ENCODE measurements at regions not wholly inside any gene's neighbourhood (a gene's known extent, or its start where the extent isn't known, plus 50 kb on each side); places are given as distances from the start of the nearest gene placed in this dataset.

DNA sequence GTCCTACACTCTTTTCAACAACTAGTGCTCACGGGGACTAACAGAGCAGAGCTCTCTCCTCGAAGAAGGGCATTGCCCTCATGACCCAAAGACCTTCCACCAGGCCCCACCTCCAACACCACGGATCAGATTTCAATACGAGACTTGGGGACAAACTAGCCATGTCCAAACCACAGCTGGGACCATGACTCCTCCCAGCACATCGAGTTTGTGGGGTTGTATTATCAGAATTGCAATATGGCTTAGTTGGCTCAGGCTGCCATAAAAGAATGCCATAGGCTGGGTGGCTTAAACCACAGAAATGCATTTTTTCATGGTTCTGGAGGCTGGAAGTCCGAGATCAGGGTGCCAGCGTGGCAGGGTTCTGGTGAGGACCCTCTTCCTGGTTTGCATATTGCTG, 189.7 kb upstream of the PMEPA1 start:
- no TSS peak for BruUV-seq (replicated peaks)
- POLR2A ChIA-PET (ENCODE audit: low non-redundant PET), result no interaction called here
- Histone ChIP-seq H3K27me3 (replicated peaks; ENCODE audit: insufficient read depth, low read depth, low read length, poor library complexity) (peaks cover under 1% of the 10 kb centered on the region), H3K9me3 (ENCODE audit: low read depth, low read length, poor library complexity, severe bottlenecking) (no peaks in the 10 kb centered on the region), H3K36me3 (ENCODE audit: insufficient read depth, low read length, poor library complexity, severe bottlenecking) (no peaks in the 10 kb centered on the region), H3K4me3 (ENCODE audit: low read depth, low read length, poor library complexity, severe bottlenecking) (no peak overlapping the region), H3K4me1 (ENCODE audit: insufficient read depth, low read length, poor library complexity, severe bottlenecking) (no peaks in the 10 kb centered on the region), H3K27ac (ENCODE audit: low read depth, low read length, poor library complexity, severe bottlenecking) (no peak overlapping the region)
- TF ChIP-seq EZH2 (IDR thresholded peaks at IDR 0.05; ENCODE audit: borderline replicate concordance, low read depth, low read length, poor library complexity, severe bottlenecking) (no peak), CTCF (conservative IDR thresholded peaks at IDR 0.05; ENCODE audit: low read depth, low read length) (no peak)
- no peak for DNase-seq (ENCODE audit: low spot score)
- CTCF ChIA-PET, result no interaction called here
- intact Hi-C loops (cut with micrococcal nuclease; ENCODE audit: unreplicated experiment), result no loop called here

DNA sequence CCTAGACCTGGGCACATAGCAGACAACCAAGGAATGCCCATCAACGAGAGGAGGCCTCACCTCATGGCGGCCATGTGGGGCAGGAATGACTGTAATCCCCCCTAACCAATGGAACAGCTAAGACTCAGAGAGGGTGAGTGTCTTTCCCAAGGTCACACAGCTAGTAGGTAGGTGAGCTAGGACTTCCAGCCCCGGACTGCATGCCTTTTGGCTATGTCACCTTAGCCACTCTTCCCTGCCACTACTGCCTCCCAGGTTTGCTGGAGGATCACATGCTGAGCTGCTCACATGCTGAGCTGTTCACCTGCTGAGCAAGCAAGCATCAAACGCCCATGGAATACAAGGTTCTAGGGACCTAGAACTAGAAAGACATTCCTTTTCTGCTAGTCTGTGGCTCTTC, 188.5 kb upstream of the PMEPA1 start:
- ChIA-PET POLR2A (ENCODE audit: low non-redundant PET) (no interaction called here), CTCF (no interaction called here)
- no peaks in the 10 kb centered on the region for H3K4me1 ChIP-seq (ENCODE audit: insufficient read depth, low read length, poor library complexity, severe bottlenecking)

DNA sequence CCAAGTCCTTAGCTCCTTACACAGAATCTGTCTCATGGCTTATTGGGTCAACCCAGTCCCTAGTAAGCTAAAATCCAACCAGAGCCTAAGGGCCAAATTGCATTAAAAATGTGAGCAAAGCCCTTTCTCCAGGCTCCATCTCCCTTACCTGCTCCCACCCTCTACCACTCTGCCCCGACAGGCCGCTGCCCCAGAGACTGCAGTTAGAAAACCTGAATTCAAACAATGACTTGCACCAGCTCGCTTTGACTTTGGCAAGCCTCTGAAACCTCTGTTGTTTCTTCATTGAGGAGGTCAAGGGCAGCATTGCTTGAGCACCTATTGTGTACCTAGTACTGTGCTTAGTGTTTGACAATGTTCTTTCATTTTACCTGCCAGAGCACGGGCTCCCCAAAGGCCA, 188.1 kb upstream of the PMEPA1 start:
- no peak overlapping the region for H3K27ac ChIP-seq (ENCODE audit: low read depth, low read length, poor library complexity, severe bottlenecking)
- H3K36me3 ChIP-seq (ENCODE audit: insufficient read depth, low read length, poor library complexity, severe bottlenecking), result no peaks in the 10 kb centered on the region
- BruUV-seq (replicated peaks), result no TSS peak
- POLR2A ChIA-PET (ENCODE audit: low non-redundant PET), result no interaction called here
- CTCF ChIA-PET, result no interaction called here
- no peak overlapping the region for H3K4me3 ChIP-seq (ENCODE audit: low read depth, low read length, poor library complexity, severe bottlenecking)
- no peak for DNase-seq (ENCODE audit: low spot score)
- H3K9me3 ChIP-seq (ENCODE audit: low read depth, low read length, poor library complexity, severe bottlenecking), result no peaks in the 10 kb centered on the region
- intact Hi-C loops (cut with micrococcal nuclease; ENCODE audit: unreplicated experiment), result no loop called here
- TF ChIP-seq CTCF (conservative IDR thresholded peaks at IDR 0.05; ENCODE audit: low read depth, low read length), result no peak
- no peak for TF ChIP-seq EZH2 (IDR thresholded peaks at IDR 0.05; ENCODE audit: borderline replicate concordance, low read depth, low read length, poor library complexity, severe bottlenecking)
- no peaks in the 10 kb centered on the region for H3K27me3 ChIP-seq (replicated peaks; ENCODE audit: insufficient read depth, low read depth, low read length, poor library complexity)
- H3K4me1 ChIP-seq (ENCODE audit: insufficient read depth, low read length, poor library complexity, severe bottlenecking), result no peaks in the 10 kb centered on the region

More for the DNA sequence above, 188.5 kb upstream of the PMEPA1 start:
- Histone ChIP-seq H3K36me3 (ENCODE audit: insufficient read depth, low read length, poor library complexity, severe bottlenecking) (no peaks in the 10 kb centered on the region), H3K4me3 (ENCODE audit: low read depth, low read length, poor library complexity, severe bottlenecking) (no peak overlapping the region), H3K27ac (ENCODE audit: low read depth, low read length, poor library complexity, severe bottlenecking) (no peak overlapping the region), H3K27me3 (replicated peaks; ENCODE audit: insufficient read depth, low read depth, low read length, poor library complexity) (no peaks in the 10 kb centered on the region), H3K9me3 (ENCODE audit: low read depth, low read length, poor library complexity, severe bottlenecking) (no peaks in the 10 kb centered on the region)
- DNase-seq (ENCODE audit: low spot score), result no peak
- intact Hi-C loops (cut with micrococcal nuclease; ENCODE audit: unreplicated experiment), result no loop called here
- TF ChIP-seq EZH2 (IDR thresholded peaks at IDR 0.05; ENCODE audit: borderline replicate concordance, low read depth, low read length, poor library complexity, severe bottlenecking) (no peak), CTCF (conservative IDR thresholded peaks at IDR 0.05; ENCODE audit: low read depth, low read length) (no peak)
- no TSS peak for BruUV-seq (replicated peaks)
